Neuronal stem cell (in vitro differentiated cells): ENCODE measurements at regions not wholly inside any gene's neighbourhood (a gene's known extent, or its start where the extent isn't known, plus 50 kb on each side); places are given as distances from the start of the nearest gene placed in this dataset.

Experiments used
- DNase-seq: peaks from one replicate; pipeline ENCODE4 v3.0.0-alpha.2; 2013; ENCODE audit warnings: low spot score
- H2AFZ ChIP-seq: one replicate; pipeline ENCODE4 v1.6.1; 2013; ENCODE audit warnings: mild to moderate bottlenecking, low read length, inconsistent platforms
- H2AK5ac ChIP-seq: 2 replicates; pipeline ENCODE4 v1.6.1; 2013; ENCODE audit warnings: low read depth, mild to moderate bottlenecking, inconsistent platforms, low read length, moderate library complexity, mixed read lengths
- H2BK120ac ChIP-seq: 2 replicates; pipeline ENCODE4 v1.6.1; 2013; ENCODE audit warnings: low read depth, mild to moderate bottlenecking, inconsistent platforms, low read length, moderate library complexity, mixed read lengths
- H2BK12ac ChIP-seq: one replicate; pipeline ENCODE4 v1.6.1; 2013; ENCODE audit warnings: low read length, inconsistent platforms
- H2BK15ac ChIP-seq: 2 replicates; pipeline ENCODE4 v1.6.1; 2013; ENCODE audit warnings: mild to moderate bottlenecking, low read length, inconsistent platforms, mixed read lengths
- H2BK5ac ChIP-seq: one replicate; pipeline ENCODE4 v1.6.1; 2013; ENCODE audit warnings: inconsistent platforms, mild to moderate bottlenecking, low read length, moderate library complexity
- H3K14ac ChIP-seq: one replicate; pipeline ENCODE4 v1.6.1; 2013; ENCODE audit warnings: low read length, inconsistent platforms
- H3K18ac ChIP-seq: 2 replicates; pipeline ENCODE4 v1.6.1; 2013; ENCODE audit warnings: low read length, inconsistent platforms
- H3K23ac ChIP-seq: 2 replicates; pipeline ENCODE4 v1.6.1; 2013; ENCODE audit warnings: low read depth, mild to moderate bottlenecking, mixed read lengths, low read length, inconsistent platforms; ENCODE audit not compliant: poor library complexity
- H3K27ac ChIP-seq: replicated peaks from 3 replicates; pipeline ENCODE4 v1.5.1; 2013; ENCODE audit warnings: low read length, inconsistent platforms
- H3K27me3 ChIP-seq, 3 experiments: 2 replicates each; pipeline ENCODE4 v1.6.1; 2013; ENCODE audit warnings: low read length in 3 of 3, mild to moderate bottlenecking in 2 of 3, inconsistent platforms in 1 of 3, low read depth in 1 of 3, mixed read lengths in 1 of 3, moderate library complexity in 1 of 3; ENCODE audit not compliant: control insufficient read depth in 3 of 3, insufficient read depth in 3 of 3
- H3K36me3 ChIP-seq, 2 donors: replicated peaks in 1 of 2; 2 replicates each; pipeline ENCODE4 v1.6.1; 2013; ENCODE audit warnings: low read length in 2 of 2; ENCODE audit not compliant: control insufficient read depth in 2 of 2, insufficient read depth in 2 of 2
- H3K4ac ChIP-seq: 2 replicates; pipeline ENCODE4 v1.6.1; 2013; ENCODE audit warnings: inconsistent platforms, mild to moderate bottlenecking, low read length, moderate library complexity
- H3K4me1 ChIP-seq, 2 donors: 1 replicate in 1 of 2; 2 replicates in 1 of 2; pipeline ENCODE4 v1.6.1; 2013; ENCODE audit warnings: low read length in 2 of 2, low read depth in 1 of 2; ENCODE audit not compliant: control insufficient read depth in 2 of 2, insufficient read depth in 1 of 2
- H3K4me2 ChIP-seq: one replicate; pipeline ENCODE4 v1.6.1; 2013; ENCODE audit warnings: mild to moderate bottlenecking, low read length, inconsistent platforms; ENCODE audit not compliant: insufficient read depth, poor library complexity, severe bottlenecking
- H3K4me3 ChIP-seq, 2 donors: 2 replicates each; pipeline ENCODE4 v1.5.1; 2013; ENCODE audit warnings: low read length in 2 of 2, mild to moderate bottlenecking in 2 of 2, inconsistent platforms in 1 of 2, moderate library complexity in 1 of 2
- H3K79me1 ChIP-seq: one replicate; pipeline ENCODE4 v1.6.1; 2013; ENCODE audit warnings: low read depth, mild to moderate bottlenecking, inconsistent platforms, low read length, moderate library complexity
- H3K9ac ChIP-seq: one replicate; pipeline ENCODE4 v1.6.1; 2013; ENCODE audit warnings: mild to moderate bottlenecking, low read depth, low read length, inconsistent platforms; ENCODE audit not compliant: poor library complexity
- H3K9me3 ChIP-seq, 2 donors: replicated peaks in 1 of 2; 2 replicates each; pipeline versions ENCODE3 to v1.6.1; 2013; ENCODE audit warnings: low read length in 2 of 2, mild to moderate bottlenecking in 2 of 2, inconsistent platforms in 1 of 2, low read depth in 1 of 2, mixed read lengths in 1 of 2, moderate library complexity in 1 of 2; ENCODE audit not compliant: control insufficient read depth in 2 of 2, insufficient read depth in 1 of 2
- H4K8ac ChIP-seq: one replicate; pipeline ENCODE4 v1.6.1; 2013; ENCODE audit warnings: low read depth, mild to moderate bottlenecking, inconsistent platforms, low read length, moderate library complexity
- H4K91ac ChIP-seq: one replicate; pipeline ENCODE4 v1.6.1; 2013; ENCODE audit warnings: low read length, low read depth, mild to moderate bottlenecking, inconsistent platforms; ENCODE audit not compliant: poor library complexity
- WGBS, 2 donors: extraction: QIAGEN DNeasy Blood & Tissue Kit; methylation state at CpG; one replicate each; pipeline ENCODE4 v1.1.7; 2013; ENCODE audit warnings: missing lambda C conversion rate in 2 of 2, mixed read lengths in 1 of 2; ENCODE audit not compliant: insufficient read length in 2 of 2, insufficient replicate concordance in 1 of 2; ENCODE audit errors: extremely low coverage in 2 of 2; 5-methylcytosine and 5-hydroxymethylcytosine counted together

- H3K18ac ChIP-seq: no peak overlapping the region
- H2BK12ac ChIP-seq: no peak overlapping the region
- H2BK120ac ChIP-seq: no peak overlapping the region
- no peak overlapping the region for H2BK5ac ChIP-seq
- no peak overlapping the region for H2BK15ac ChIP-seq
- peaks cover 0 to 3% of the 10 kb centered on the region in 2 donors for H3K9me3 ChIP-seq
- no peak overlapping the region for H3K9ac ChIP-seq
- no peak overlapping the region for H3K14ac ChIP-seq
- H3K27me3 ChIP-seq: peaks cover 0 to 91% (median 12%) of the 10 kb centered on the region in 3 experiments
- no peak overlapping the region for H3K4me2 ChIP-seq
- no peak overlapping the region for H3K23ac ChIP-seq
- H2AK5ac ChIP-seq: no peak overlapping the region
- no peak overlapping the region for H4K8ac ChIP-seq
- no CpG with 5 or more reads among the region's 3 CpGs for whole genome bisulfite sequencing, 2 donors
- no peaks in the 10 kb centered on the region for H3K79me1 ChIP-seq
- H2AFZ ChIP-seq: no peak overlapping the region
- H3K36me3 ChIP-seq: no peaks in the 10 kb centered on the region
- H3K27ac ChIP-seq: no peak overlapping the region
- H4K91ac ChIP-seq: no peak overlapping the region
- H3K4me1 ChIP-seq: peaks cover 2 to 3% of the 10 kb centered on the region in 2 donors
- DNase-seq: no peak
- no peak overlapping the region for H3K4ac ChIP-seq
- H3K4me3 ChIP-seq: no peak overlapping the region
Measured at GRCh38 chr5:77839691-77840090, 63.6 kb upstream of the TBCA start.

DNA sequence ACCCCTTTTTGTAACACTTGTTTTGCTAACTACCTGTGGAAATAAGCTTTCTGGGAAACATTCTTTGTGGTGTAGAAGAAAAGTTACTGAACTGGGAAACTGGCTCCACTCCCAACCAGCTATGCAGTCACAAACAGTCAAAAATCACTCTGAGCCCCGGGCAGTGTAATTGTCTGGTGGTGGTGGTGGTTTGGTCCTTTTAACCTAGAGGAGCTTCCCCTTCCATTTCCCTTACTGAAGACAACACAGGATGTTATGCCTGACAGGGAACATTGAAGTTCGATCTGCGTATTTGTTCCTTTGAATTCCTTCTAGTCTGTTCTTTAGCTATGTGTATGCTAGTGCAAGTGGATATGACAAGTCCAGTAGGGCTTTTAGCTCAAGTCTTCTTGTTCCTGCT, 56.8 kb upstream of the TBCA start:
- no peak for DNase-seq
- Histone ChIP-seq H3K9me3 (no peaks in the 10 kb centered on the region), H2AFZ (no peak overlapping the region), H4K8ac (no peak overlapping the region), H2BK12ac (no peak overlapping the region), H3K9ac (no peak overlapping the region), H4K91ac (no peak overlapping the region), H2AK5ac (no peak overlapping the region), H3K14ac (no peak overlapping the region), H3K18ac (no peak overlapping the region), H2BK120ac (no peak overlapping the region), H3K4ac (no peak overlapping the region), H3K4me2 (no peak overlapping the region), H3K27ac (no peak overlapping the region), H3K36me3 (no peaks in the 10 kb centered on the region), H3K4me3 (no peak overlapping the region), H3K27me3 (peaks cover 0 to 72% (median 0%) of the 10 kb centered on the region in 3 experiments), H3K4me1 (no peaks in the 10 kb centered on the region), H2BK15ac (no peak overlapping the region), H3K79me1 (no peaks in the 10 kb centered on the region), H2BK5ac (no peak overlapping the region), H3K23ac (no peak overlapping the region)
- WGBS, 2 donors: no CpG with 5 or more reads among the region's 3 CpGs

DNA sequence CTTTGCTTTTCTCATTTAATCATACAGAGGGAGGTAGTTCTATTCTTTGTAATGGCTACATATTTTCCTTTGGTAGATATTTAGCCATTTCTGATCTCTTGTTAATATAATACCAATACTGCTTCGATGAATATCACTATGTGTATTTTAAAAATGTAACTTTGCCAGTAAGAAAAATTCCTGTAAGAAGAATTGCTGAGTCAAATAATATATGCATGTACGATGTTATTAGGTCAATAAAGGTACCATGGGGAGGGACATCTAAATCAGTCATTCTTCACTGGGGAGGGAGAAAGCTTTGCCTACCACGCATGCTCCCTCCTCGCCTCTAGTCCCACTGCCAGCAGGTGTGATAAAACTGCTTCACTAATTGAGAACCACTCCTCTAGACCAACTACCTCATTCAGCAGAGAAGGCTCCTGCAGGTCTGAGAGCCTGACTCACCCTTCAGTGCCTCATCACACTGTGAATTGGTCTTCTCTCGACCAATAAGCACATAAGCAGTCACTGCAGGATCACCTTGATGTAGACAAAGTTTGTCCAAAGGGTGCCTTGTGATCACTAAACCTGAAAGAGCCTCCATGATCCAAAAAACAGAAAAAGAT, 56.1 kb upstream of the TBCA start:
- Histone ChIP-seq H3K18ac (no peak overlapping the region), H4K8ac (no peak overlapping the region), H2BK12ac (no peak overlapping the region), H3K79me1 (no peaks in the 10 kb centered on the region), H2AFZ (no peak overlapping the region), H3K14ac (no peak overlapping the region), H2BK120ac (no peak overlapping the region), H3K4me2 (no peak overlapping the region), H4K91ac (no peak overlapping the region), H3K4me1 (no peaks in the 10 kb centered on the region), H3K27ac (no peak overlapping the region), H3K4me3 (no peak overlapping the region), H3K27me3 (peaks cover 0 to 70% (median 0%) of the 10 kb centered on the region in 3 experiments), H2BK5ac (no peak overlapping the region), H3K9ac (no peak overlapping the region), H3K4ac (no peak overlapping the region), H2AK5ac (no peak overlapping the region), H3K23ac (no peak overlapping the region), H2BK15ac (no peak overlapping the region), H3K9me3 (no peaks in the 10 kb centered on the region), H3K36me3 (no peaks in the 10 kb centered on the region)
- no peak for DNase-seq
- no CpG with 5 or more reads among the region's 5 CpGs for WGBS, 2 donors

DNA sequence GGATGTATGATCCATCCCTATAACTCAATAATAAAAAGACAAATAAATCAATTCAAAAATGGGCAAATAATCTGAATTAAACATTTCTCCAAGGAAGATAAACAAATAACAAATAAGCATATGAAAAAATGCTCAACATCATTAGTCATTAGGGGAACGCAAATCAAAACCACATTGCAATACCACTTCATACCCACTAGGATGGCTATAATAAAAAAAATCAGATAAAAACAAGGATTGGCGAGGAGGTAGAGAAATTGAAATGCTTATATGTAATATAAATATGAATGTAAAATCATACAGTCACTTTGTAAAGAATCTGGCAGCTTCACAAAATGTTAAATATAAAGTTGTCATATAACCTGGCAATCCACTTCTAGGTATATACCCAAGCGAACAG, 52.3 kb upstream of the TBCA start:
- Histone ChIP-seq H3K4me2 (no peak overlapping the region), H2AFZ (no peak overlapping the region), H2BK5ac (no peak overlapping the region), H2BK12ac (no peak overlapping the region), H2AK5ac (no peak overlapping the region), H3K36me3 (no peaks in the 10 kb centered on the region), H2BK120ac (no peak overlapping the region), H4K91ac (no peak overlapping the region), H3K79me1 (no peaks in the 10 kb centered on the region), H3K9me3 (no peaks in the 10 kb centered on the region), H3K14ac (no peak overlapping the region), H3K27ac (no peak overlapping the region), H3K23ac (no peak overlapping the region), H3K4me3 (no peak overlapping the region), H3K9ac (no peak overlapping the region), H3K4ac (no peak overlapping the region), H3K4me1 (peaks cover 0 to 6% of the 10 kb centered on the region in 2 donors), H2BK15ac (no peak overlapping the region), H4K8ac (no peak overlapping the region), H3K27me3 (peaks cover 0 to 56% (median 0%) of the 10 kb centered on the region in 3 experiments), H3K18ac (no peak overlapping the region)
- no CpG with 5 or more reads among the region's 3 CpGs for WGBS, 2 donors
- no peak for DNase-seq
